HEK293T (cell line): ENCODE measurements at regions not wholly inside any gene's neighbourhood (a gene's known extent, or its start where the extent isn't known, plus 50 kb on each side); places are given as distances from the start of the nearest gene placed in this dataset.

Experiments used
- ARNT ChIP-seq: fragments of 450-650 bp; IDR thresholded peaks from 2 replicates; pipeline ENCODE4 v1.6.1; 2017; ENCODE audit warnings: mild to moderate bottlenecking
- BHLHE40 ChIP-seq: fragments of 450-650 bp; IDR thresholded peaks from 2 replicates; pipeline ENCODE4 v1.6.1; 2016; ENCODE audit warnings: mild to moderate bottlenecking, moderate library complexity, borderline replicate concordance
- ELF4 ChIP-seq: fragments of 450-650 bp; IDR thresholded peaks from 2 replicates; pipeline ENCODE4 v1.6.1; 2017; ENCODE audit warnings: antibody characterized with exemption
- FOXK2 ChIP-seq: fragments of 450-650 bp; IDR thresholded peaks from 2 replicates; pipeline ENCODE4 v1.6.1; 2016; ENCODE audit warnings: mild to moderate bottlenecking
- FOXM1 ChIP-seq: fragments of 450-650 bp; IDR thresholded peaks from 2 replicates; pipeline ENCODE4 v1.6.1; 2017; ENCODE audit warnings: mild to moderate bottlenecking, borderline replicate concordance
- HDGF ChIP-seq: fragments of 450-650 bp; IDR thresholded peaks from 2 replicates; pipeline ENCODE4 v1.6.1; 2017; ENCODE audit warnings: antibody characterized with exemption, borderline replicate concordance
- L3MBTL2 ChIP-seq: fragments of 450-650 bp; conservative IDR thresholded peaks from 2 replicates; pipeline ENCODE4 v1.6.1; 2016; ENCODE audit warnings: mild to moderate bottlenecking
- SUZ12 ChIP-seq: fragments of 450-650 bp; IDR thresholded peaks from 2 replicates; pipeline ENCODE4 v1.6.1; 2016; ENCODE audit warnings: mild to moderate bottlenecking
- TF ChIP-seq, protein P1 (sequence below): fragments of 450-650 bp; IDR thresholded peaks from 2 replicates; pipeline ENCODE4 v1.6.1; 2016

DNA sequence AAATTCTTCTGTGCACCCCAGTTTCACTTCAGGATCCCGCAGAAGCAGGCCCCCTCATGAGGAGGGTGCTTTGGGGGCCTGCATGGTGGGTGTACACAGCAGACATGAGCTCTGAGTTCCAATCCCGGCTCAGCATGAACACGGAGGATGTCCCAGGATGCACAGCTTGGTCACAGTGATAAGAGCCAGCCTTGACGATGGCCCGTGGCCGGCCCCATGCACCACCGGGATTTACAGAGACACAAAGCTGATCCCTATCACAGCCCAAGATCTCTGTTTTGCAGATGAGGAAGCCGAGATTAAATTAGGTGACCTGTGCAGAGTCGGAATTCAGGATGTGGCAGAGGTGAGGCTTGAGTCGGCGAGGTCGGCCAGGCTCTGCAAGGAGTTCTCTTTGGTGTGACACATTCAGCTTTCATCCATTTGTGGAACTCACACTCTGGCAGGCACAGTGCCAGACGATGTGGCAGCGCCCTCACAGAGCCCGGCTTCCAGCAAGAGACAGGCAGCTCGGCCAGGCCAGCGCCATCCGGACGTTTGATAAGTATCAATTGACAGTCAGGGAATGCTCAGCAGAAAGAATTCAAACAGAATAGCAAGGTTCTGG, 456.3 kb upstream of the MYT1L start:
- no peak for TF ChIP-seq FOXK2
- no peak for TF ChIP-seq FOXM1
- no peak for TF ChIP-seq SUZ12
- TF ChIP-seq BHLHE40 = no peak
- no peak for TF ChIP-seq HDGF
- no peak for TF ChIP-seq ARNT
- no peak for TF ChIP-seq ELF4
- TF ChIP-seq, protein P1, sequence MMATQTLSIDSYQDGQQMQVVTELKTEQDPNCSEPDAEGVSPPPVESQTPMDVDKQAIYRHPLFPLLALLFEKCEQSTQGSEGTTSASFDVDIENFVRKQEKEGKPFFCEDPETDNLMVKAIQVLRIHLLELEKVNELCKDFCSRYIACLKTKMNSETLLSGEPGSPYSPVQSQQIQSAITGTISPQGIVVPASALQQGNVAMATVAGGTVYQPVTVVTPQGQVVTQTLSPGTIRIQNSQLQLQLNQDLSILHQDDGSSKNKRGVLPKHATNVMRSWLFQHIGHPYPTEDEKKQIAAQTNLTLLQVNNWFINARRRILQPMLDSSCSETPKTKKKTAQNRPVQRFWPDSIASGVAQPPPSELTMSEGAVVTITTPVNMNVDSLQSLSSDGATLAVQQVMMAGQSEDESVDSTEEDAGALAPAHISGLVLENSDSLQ = no peak
- TF ChIP-seq L3MBTL2 = no peak
